ENCODE measurements at regions not wholly inside any gene's neighbourhood (a gene's known extent, or its start where the extent isn't known, plus 50 kb on each side); places are given as distances from the start of the nearest gene placed in this dataset.

DNA sequence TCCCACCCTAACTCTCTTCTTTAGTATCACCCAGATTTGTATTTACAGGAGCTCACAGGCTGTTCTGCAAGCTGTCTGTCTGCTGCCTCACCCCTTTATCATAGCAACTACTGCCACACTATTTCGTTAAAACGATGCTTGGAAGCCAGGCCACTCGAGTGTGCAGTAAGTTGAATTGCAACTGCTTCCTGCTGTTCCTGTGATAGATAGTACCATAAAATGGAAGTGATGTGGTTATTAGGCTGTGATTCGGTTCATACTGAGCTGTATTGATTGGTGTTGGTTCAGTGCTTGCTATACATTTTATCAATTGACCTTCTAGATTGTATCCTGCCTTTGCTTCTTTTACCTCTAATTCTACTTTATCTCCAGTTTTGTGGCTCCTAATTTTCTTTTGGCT, 325.4 kb downstream of the RNF144B start:
- no peaks in the 10 kb centered on the region for H3K4me1 Mint-ChIP-seq
- H3K36me3 ChIP-seq (ENCODE audit: control insufficient read depth, insufficient read depth, low read length): no peaks in the 10 kb centered on the region
- no peaks in the 10 kb centered on the region for H3K27me3 ChIP-seq (ENCODE audit: control insufficient read depth, insufficient read depth, low read length, poor library complexity, severe bottlenecking)
- no peak overlapping the region for H3K27ac Mint-ChIP-seq
- TF ChIP-seq, protein P1, sequence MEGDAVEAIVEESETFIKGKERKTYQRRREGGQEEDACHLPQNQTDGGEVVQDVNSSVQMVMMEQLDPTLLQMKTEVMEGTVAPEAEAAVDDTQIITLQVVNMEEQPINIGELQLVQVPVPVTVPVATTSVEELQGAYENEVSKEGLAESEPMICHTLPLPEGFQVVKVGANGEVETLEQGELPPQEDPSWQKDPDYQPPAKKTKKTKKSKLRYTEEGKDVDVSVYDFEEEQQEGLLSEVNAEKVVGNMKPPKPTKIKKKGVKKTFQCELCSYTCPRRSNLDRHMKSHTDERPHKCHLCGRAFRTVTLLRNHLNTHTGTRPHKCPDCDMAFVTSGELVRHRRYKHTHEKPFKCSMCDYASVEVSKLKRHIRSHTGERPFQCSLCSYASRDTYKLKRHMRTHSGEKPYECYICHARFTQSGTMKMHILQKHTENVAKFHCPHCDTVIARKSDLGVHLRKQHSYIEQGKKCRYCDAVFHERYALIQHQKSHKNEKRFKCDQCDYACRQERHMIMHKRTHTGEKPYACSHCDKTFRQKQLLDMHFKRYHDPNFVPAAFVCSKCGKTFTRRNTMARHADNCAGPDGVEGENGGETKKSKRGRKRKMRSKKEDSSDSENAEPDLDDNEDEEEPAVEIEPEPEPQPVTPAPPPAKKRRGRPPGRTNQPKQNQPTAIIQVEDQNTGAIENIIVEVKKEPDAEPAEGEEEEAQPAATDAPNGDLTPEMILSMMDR (conservative IDR thresholded peaks at IDR 0.05): no peak
- H3K36me3 Mint-ChIP-seq (ENCODE audit: low read depth): no peaks in the 10 kb centered on the region
- no peak for DNase-seq
- no peak overlapping the region for H3K9ac ChIP-seq (ENCODE audit: extremely low read depth, low read length, poor library complexity, severe bottlenecking)
- H3K4me3 Mint-ChIP-seq: no peak overlapping the region
- peaks cover 3% of the 10 kb centered on the region for H3K9me3 Mint-ChIP-seq
- no peak overlapping the region for H3K27ac ChIP-seq (ENCODE audit: low read depth, low read length)
- no peaks in the 10 kb centered on the region for H3K27me3 Mint-ChIP-seq (ENCODE audit: insufficient read depth)
- H3K4me3 ChIP-seq (ENCODE audit: low read length): no peak overlapping the region
- no peaks in the 10 kb centered on the region for H3K4me1 ChIP-seq (ENCODE audit: control insufficient read depth, insufficient read depth, low read length)
- H3K9me3 ChIP-seq (ENCODE audit: control insufficient read depth, low read length): no peaks in the 10 kb centered on the region
- WGBS, 2 experiments (ENCODE audit: insufficient coverage in 1 of 2, insufficient read length in 1 of 2): 60 to 89% methylated on average over 1 to 4 of the region's 4 CpGs

DNA sequence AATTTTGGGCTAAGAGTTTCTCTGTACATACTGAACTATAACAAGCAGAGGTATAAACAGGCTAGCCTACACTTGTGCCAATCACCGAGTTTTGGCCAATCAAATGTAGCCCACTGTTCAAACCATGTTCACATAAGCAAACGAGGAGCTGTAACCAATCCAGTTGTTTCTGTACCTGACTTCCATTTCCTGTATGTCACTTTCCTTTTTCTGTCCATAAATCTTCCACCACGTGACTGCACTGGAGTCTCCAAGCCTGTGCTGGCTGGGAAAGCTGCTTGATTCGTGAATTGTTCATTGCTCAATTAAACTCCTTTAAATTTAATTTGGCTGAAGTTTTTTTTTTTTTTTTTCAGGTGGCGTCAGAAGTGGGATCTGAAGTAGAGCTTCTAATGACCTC, 332.9 kb downstream of the RNF144B start:
- Histone ChIP-seq H3K27ac (ENCODE audit: low read depth, low read length) (no peak overlapping the region), H3K4me1 (ENCODE audit: control insufficient read depth, insufficient read depth, low read length) (no peaks in the 10 kb centered on the region), H3K36me3 (ENCODE audit: control insufficient read depth, insufficient read depth, low read length) (no peaks in the 10 kb centered on the region), H3K4me3 (ENCODE audit: low read length) (no peak overlapping the region), H3K9ac (ENCODE audit: extremely low read depth, low read length, poor library complexity, severe bottlenecking) (no peak overlapping the region), H3K27me3 (ENCODE audit: control insufficient read depth, insufficient read depth, low read length, poor library complexity, severe bottlenecking) (no peaks in the 10 kb centered on the region), H3K9me3 (ENCODE audit: control insufficient read depth, low read length) (peaks cover 9% of the 10 kb centered on the region)
- TF ChIP-seq, protein P1 (conservative IDR thresholded peaks at IDR 0.05): no peak
- H3K27ac Mint-ChIP-seq: no peak overlapping the region
- H3K4me1 Mint-ChIP-seq: no peaks in the 10 kb centered on the region
- WGBS, 2 experiments (ENCODE audit: insufficient coverage in 1 of 2, insufficient read length in 1 of 2): 88 to 94% methylated on average over 3 to 5 of the region's 5 CpGs
- no peaks in the 10 kb centered on the region for H3K36me3 Mint-ChIP-seq (ENCODE audit: low read depth)
- DNase-seq: no peak
- no peaks in the 10 kb centered on the region for H3K27me3 Mint-ChIP-seq (ENCODE audit: insufficient read depth)
- no peak overlapping the region for H3K4me3 Mint-ChIP-seq
- peaks cover 7% of the 10 kb centered on the region for H3K9me3 Mint-ChIP-seq

DNA sequence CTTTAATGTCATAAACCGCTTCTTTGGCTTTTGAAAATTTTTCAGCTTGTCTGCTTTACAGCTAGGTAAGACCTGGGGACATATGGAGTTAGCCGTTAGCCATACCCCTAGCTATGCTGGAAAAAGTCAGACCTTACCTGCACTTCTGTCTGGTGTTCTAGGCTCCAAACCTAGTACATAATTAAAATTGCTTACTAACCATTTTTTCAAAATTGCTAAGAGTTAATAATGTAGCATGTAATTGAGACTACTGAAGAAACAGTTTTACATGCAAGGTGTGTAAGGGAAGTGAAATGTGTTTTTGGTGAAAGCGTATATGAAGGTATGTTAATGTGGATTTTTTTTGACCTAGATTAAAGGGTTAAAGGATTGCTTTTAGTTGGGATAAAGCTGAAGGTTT, 336.9 kb downstream of the RNF144B start:
- TF ChIP-seq, protein P1 (conservative IDR thresholded peaks at IDR 0.05): no peak

More for the DNA sequence above, 336.9 kb downstream of the RNF144B start:
- Histone ChIP-seq H3K36me3 (ENCODE audit: control insufficient read depth, insufficient read depth, low read length) (no peaks in the 10 kb centered on the region), H3K27ac (ENCODE audit: low read depth, low read length) (no peak overlapping the region), H3K4me1 (ENCODE audit: control insufficient read depth, insufficient read depth, low read length) (no peaks in the 10 kb centered on the region), H3K27me3 (ENCODE audit: control insufficient read depth, insufficient read depth, low read length, poor library complexity, severe bottlenecking) (no peaks in the 10 kb centered on the region), H3K4me3 (ENCODE audit: low read length) (no peak overlapping the region), H3K9ac (ENCODE audit: extremely low read depth, low read length, poor library complexity, severe bottlenecking) (no peak overlapping the region), H3K9me3 (ENCODE audit: control insufficient read depth, low read length) (peaks cover 9% of the 10 kb centered on the region)
- H3K27me3 Mint-ChIP-seq (ENCODE audit: insufficient read depth): no peaks in the 10 kb centered on the region
- WGBS, 2 experiments (ENCODE audit: insufficient coverage in 1 of 2, insufficient read length in 1 of 2): 90 to 96% methylated on average over 3 of the region's 3 CpGs
- no peak for DNase-seq
- peaks cover 7% of the 10 kb centered on the region for H3K9me3 Mint-ChIP-seq
- H3K4me1 Mint-ChIP-seq: peaks cover 6% of the 10 kb centered on the region
- no peak overlapping the region for H3K27ac Mint-ChIP-seq
- H3K4me3 Mint-ChIP-seq: no peak overlapping the region
- H3K36me3 Mint-ChIP-seq (ENCODE audit: low read depth): no peaks in the 10 kb centered on the region

Measured in endodermal cell (in vitro differentiated cells).